HEK293T (cell line): ENCODE measurements at regions not wholly inside any gene's neighbourhood (a gene's known extent, or its start where the extent isn't known, plus 50 kb on each side); places are given as distances from the start of the nearest gene placed in this dataset.

Experiments used
- CTCF ChIA-PET: fragments of 350-600 bp; formaldehyde crosslinking; extraction: SDS; loops from one replicate; lab custom pipeline; 2021; ENCODE audit warnings: antibody characterized with exemption, inconsistent platforms; lab: Yijun Ruan, JAX
- POLR2A ChIA-PET: fragments of 350-600 bp; formaldehyde crosslinking; extraction: SDS; loops from one replicate; lab custom pipeline; 2020; ENCODE audit warnings: antibody characterized with exemption, inconsistent platforms; lab: Yijun Ruan, JAX
- DNase-seq: peaks from one replicate; pipeline ENCODE4 v3.0.0; 2012; ENCODE audit warnings: mixed read lengths; ENCODE audit errors: extremely low spot score
- ARNT ChIP-seq: fragments of 450-650 bp; IDR thresholded peaks from 2 replicates; pipeline ENCODE4 v1.6.1; 2017; ENCODE audit warnings: mild to moderate bottlenecking
- BHLHE40 ChIP-seq: fragments of 450-650 bp; IDR thresholded peaks from 2 replicates; pipeline ENCODE4 v1.6.1; 2016; ENCODE audit warnings: mild to moderate bottlenecking, moderate library complexity, borderline replicate concordance
- CTBP1 ChIP-seq: fragments of 450-650 bp; IDR thresholded peaks from 2 replicates; pipeline ENCODE4 v1.6.1; 2016; ENCODE audit warnings: borderline replicate concordance
- ELF4 ChIP-seq: fragments of 450-650 bp; IDR thresholded peaks from 2 replicates; pipeline ENCODE4 v1.6.1; 2017; ENCODE audit warnings: antibody characterized with exemption
- FOXA1 ChIP-seq: fragments of 450-650 bp; IDR thresholded peaks from 2 replicates; pipeline ENCODE4 v1.6.1; 2016; ENCODE audit warnings: mild to moderate bottlenecking
- FOXK2 ChIP-seq: fragments of 450-650 bp; IDR thresholded peaks from 2 replicates; pipeline ENCODE4 v1.6.1; 2016; ENCODE audit warnings: mild to moderate bottlenecking
- FOXM1 ChIP-seq: fragments of 450-650 bp; IDR thresholded peaks from 2 replicates; pipeline ENCODE4 v1.6.1; 2017; ENCODE audit warnings: mild to moderate bottlenecking, borderline replicate concordance
- HDGF ChIP-seq: fragments of 450-650 bp; IDR thresholded peaks from 2 replicates; pipeline ENCODE4 v1.6.1; 2017; ENCODE audit warnings: antibody characterized with exemption, borderline replicate concordance
- L3MBTL2 ChIP-seq: fragments of 450-650 bp; conservative IDR thresholded peaks from 2 replicates; pipeline ENCODE4 v1.6.1; 2016; ENCODE audit warnings: mild to moderate bottlenecking
- LEF1 ChIP-seq: fragments of 450-650 bp; IDR thresholded peaks from 2 replicates; pipeline ENCODE4 v1.6.1; 2017; ENCODE audit warnings: mild to moderate bottlenecking, borderline replicate concordance
- NFRKB ChIP-seq: fragments of 450-650 bp; IDR thresholded peaks from 2 replicates; pipeline ENCODE4 v1.6.1; 2016; ENCODE audit warnings: mild to moderate bottlenecking, moderate library complexity
- SP1 ChIP-seq: fragments of 450-650 bp; IDR thresholded peaks from 2 replicates; pipeline ENCODE4 v1.6.1; 2017
- SUZ12 ChIP-seq: fragments of 450-650 bp; IDR thresholded peaks from 2 replicates; pipeline ENCODE4 v1.6.1; 2016; ENCODE audit warnings: mild to moderate bottlenecking
- TARDBP ChIP-seq: fragments of 450-650 bp; IDR thresholded peaks from 2 replicates; pipeline ENCODE4 v1.6.1; 2016
- ZNF384 ChIP-seq: fragments of 450-650 bp; IDR thresholded peaks from 2 replicates; pipeline ENCODE4 v1.6.1; 2016
- TF ChIP-seq, protein P1 (sequence below): fragments of 450-650 bp; IDR thresholded peaks from 2 replicates; pipeline ENCODE4 v1.6.1; 2016

DNA sequence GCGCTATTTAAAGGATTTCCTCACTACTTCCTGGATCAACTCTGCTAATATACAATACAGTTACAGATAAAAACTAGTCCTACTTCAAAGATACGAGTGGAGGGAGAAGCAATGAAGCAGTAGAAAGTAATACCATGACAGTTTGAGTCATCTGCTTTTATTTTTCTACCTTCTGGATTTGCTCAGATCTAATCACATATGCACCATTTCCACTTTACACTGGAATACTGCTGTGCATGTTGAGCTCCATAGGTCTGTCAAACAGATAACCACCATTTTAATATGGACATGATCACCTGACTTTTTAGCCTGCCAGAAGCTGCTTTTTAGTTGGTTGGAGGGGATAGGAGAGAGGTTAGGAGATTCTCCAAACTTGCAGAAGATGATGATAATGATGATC lies 92.5 kb downstream of the MMUT start:
- CTCF ChIA-PET, result no interaction called here

DNA sequence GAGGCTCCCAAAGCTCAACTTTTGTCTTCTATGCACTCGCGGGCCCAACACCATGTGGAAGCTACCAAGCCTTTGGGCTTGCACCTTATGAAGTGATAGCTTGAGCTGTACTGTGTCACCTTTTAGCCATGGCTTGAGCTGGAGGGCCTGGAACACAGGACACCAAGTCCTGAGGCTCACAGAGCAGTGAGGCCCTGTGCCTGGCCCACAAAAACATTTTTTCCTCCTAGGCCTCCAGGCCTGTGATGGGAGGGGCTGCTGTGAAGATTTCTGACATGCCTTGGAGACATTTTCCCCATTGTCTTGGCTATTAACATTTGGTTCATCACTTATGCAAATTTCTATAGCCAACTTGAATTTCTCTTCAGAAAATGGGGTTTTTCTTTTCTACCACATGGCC lies 96.5 kb downstream of the MMUT start:
- TF ChIP-seq ARNT (no peak), ZNF384 (no peak), FOXM1 (no peak), FOXK2 (no peak), SP1 (no peak), BHLHE40 (no peak), TARDBP (no peak), HDGF (no peak), LEF1 (no peak), ELF4 (no peak), SUZ12 (no peak), CTBP1 (no peak), FOXA1 (no peak), L3MBTL2 (no peak), NFRKB (no peak)
- TF ChIP-seq, protein P1, sequence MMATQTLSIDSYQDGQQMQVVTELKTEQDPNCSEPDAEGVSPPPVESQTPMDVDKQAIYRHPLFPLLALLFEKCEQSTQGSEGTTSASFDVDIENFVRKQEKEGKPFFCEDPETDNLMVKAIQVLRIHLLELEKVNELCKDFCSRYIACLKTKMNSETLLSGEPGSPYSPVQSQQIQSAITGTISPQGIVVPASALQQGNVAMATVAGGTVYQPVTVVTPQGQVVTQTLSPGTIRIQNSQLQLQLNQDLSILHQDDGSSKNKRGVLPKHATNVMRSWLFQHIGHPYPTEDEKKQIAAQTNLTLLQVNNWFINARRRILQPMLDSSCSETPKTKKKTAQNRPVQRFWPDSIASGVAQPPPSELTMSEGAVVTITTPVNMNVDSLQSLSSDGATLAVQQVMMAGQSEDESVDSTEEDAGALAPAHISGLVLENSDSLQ, result no peak
- CTCF ChIA-PET, result no interaction called here

More for the DNA sequence above, 92.5 kb downstream of the MMUT start:
- POLR2A ChIA-PET, result no interaction called here
- DNase-seq, result no peak
- TF ChIP-seq SP1 (no peak), BHLHE40 (no peak), SUZ12 (no peak), TARDBP (no peak), HDGF (no peak), CTBP1 (no peak), ELF4 (no peak), FOXK2 (no peak), ARNT (no peak), LEF1 (no peak), NFRKB (no peak), L3MBTL2 (no peak), ZNF384 (no peak), FOXA1 (no peak)
- TF ChIP-seq, protein P1, result no peak

DNA sequence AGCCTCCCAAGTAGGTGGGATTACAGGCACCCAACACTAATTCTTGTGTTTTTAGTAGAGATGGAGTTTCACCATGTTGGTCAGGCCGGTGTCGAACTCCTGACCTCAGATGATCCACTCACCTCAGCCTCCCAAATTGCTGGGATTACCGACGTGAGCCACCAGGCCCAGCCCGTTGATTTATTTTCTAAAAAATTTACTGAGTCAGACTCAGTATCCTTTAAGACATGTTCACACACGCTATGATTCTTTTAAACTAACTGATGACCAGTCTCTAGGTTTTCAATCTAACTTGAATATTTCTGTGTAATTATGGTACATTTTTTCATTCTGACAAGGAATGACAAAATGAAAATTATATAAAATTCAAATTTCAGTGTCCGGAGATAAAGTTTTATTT lies 114.5 kb downstream of the MMUT start:
- ChIA-PET POLR2A (no interaction called here), CTCF (no interaction called here)
- no peak for DNase-seq
- TF ChIP-seq ARNT, result no peak
- TF ChIP-seq BHLHE40, result no peak
- no peak for TF ChIP-seq SUZ12
- TF ChIP-seq TARDBP, result no peak
- TF ChIP-seq L3MBTL2, result no peak
- TF ChIP-seq CTBP1, result no peak
- no peak for TF ChIP-seq FOXK2
- TF ChIP-seq ELF4, result no peak
- TF ChIP-seq HDGF, result no peak
- TF ChIP-seq NFRKB, result no peak
- TF ChIP-seq SP1, result no peak
- no peak for TF ChIP-seq FOXA1

More for the DNA sequence above, 96.5 kb downstream of the MMUT start:
- no peak for DNase-seq
- POLR2A ChIA-PET, result no interaction called here

DNA sequence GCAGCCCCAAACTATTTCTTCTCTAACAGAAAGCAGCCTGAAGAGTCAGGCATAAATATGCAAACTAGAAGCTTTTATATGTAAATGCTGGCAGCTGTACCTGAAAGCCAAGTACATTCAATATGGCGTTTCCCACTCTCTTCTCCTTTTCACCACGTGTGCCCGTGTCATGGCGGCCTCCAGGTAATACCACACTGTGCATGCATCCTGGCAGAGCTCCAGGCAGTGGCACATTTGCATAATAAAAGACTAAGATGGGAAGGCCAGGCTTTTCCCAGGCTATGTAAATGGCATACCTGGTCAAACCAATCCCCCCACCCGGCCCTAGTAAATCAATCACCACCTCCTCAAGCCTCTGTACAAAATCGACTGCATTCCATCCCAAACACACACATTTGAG lies 120.6 kb downstream of the MMUT start:
- TF ChIP-seq LEF1, result no peak
- POLR2A ChIA-PET, result no interaction called here
- no peak for DNase-seq
- CTCF ChIA-PET, result no interaction called here

DNA sequence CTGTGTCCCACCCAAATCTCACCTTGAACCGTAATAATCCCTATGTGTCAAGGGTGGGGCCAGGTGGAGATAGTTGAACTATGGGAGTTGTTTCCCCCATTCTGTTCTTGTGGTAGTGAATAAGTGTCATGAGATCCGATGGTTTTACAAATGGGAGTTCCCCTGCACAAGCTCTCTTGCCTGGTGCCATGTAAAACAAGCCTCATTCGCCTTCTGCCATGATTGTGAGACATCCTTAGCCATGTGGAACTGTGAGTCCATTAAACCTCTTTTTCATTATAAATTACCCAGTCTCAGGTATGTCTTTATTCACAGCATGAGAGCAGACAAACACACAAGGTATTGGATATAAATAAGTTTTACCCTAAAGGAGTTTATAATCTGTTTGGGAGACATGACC lies 121.2 kb downstream of the MMUT start:
- ChIA-PET CTCF (no interaction called here), POLR2A (no interaction called here)
- no peak for DNase-seq
- TF ChIP-seq TARDBP, result no peak
- no peak for TF ChIP-seq FOXK2
- no peak for TF ChIP-seq SP1
- no peak for TF ChIP-seq L3MBTL2

DNA sequence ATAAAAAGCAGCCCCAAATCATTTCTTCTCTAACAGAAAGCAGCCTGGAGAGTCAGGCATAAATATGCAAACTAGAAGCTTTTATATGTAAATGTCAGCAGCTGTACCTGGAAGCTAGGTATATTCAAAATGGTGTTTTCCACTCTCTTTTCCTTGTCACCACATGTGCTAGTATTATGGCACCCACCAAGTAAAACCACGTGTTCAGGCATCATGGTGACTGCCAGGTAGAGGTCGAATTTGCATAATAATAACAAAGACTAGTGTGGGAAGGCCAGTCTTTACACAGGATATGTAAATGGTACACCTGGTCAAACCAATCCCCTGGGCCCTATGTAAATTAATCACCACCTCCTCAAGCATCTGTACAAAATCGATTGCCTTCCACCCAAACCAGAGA lies 124.0 kb downstream of the MMUT start:
- CTCF ChIA-PET, result no interaction called here
- no peak for DNase-seq
- POLR2A ChIA-PET, result no interaction called here
- TF ChIP-seq, protein P1, result no peak
- TF ChIP-seq L3MBTL2 (no peak), ELF4 (no peak), ARNT (no peak), ZNF384 (no peak), FOXK2 (no peak), BHLHE40 (no peak), LEF1 (no peak), FOXA1 (no peak), TARDBP (no peak)

DNA sequence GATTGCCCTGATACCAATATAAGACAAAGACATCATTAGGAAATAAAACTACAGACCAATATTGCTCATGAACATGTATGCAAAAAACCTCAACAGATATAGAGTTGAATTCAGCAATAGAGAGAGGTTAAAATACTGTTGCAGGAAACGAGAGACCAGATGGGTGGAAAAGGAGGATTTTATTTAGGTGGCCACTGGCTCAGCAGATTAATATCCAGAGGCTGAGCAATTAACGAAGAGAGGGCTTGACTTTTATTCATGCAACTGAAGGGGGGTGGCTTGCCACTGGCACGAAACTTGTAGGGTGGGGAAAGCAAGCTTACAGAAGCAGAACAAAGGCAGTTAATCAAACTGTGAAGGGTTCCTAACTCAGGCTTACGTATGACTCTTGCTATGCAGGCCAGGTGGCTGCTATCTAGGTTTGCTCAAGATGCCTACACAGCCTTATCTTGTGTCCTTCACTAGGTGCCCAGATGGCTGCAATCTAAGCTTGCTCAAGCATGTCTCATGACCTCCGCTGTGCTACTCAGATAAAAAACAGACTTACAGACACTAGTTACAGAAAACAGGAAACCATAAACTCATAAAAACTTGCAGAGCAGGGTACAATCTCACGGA lies 126.4 kb downstream of the MMUT start:
- ChIA-PET POLR2A (no interaction called here), CTCF (no interaction called here)
- DNase-seq, result no peak

More for the DNA sequence above, 126.4 kb downstream of the MMUT start:
- TF ChIP-seq FOXK2 (no peak), ARNT (no peak), ZNF384 (no peak), NFRKB (no peak), LEF1 (no peak), SP1 (no peak), FOXM1 (no peak), HDGF (no peak), FOXA1 (no peak), TARDBP (no peak), BHLHE40 (no peak), SUZ12 (no peak), ELF4 (no peak), CTBP1 (no peak), L3MBTL2 (no peak)
- TF ChIP-seq, protein P1, result no peak
